H1 (cell line): ENCODE measurements at regions not wholly inside any gene's neighbourhood (a gene's known extent, or its start where the extent isn't known, plus 50 kb on each side); places are given as distances from the start of the nearest gene placed in this dataset.

Source experiments
- CTCF ChIA-PET: fragments of 300-600 bp; sonication (Branson Sonifier 250); formaldehyde crosslinking; loops from one replicate; lab custom pipeline; 2021; ENCODE audit not compliant: partially characterized antibody; lab: Charles Lee
- POLR2A ChIA-PET: fragments of 300-600 bp; sonication (Branson Sonifier 250); formaldehyde crosslinking; loops from one replicate; lab custom pipeline; 2021; ENCODE audit warnings: inconsistent platforms; ENCODE audit not compliant: partially characterized antibody; lab: Charles Lee
- DNase-seq, 2 experiments: peaks; one replicate each; pipeline versions ENCODE4 v3.0.0 to v3.0.0-alpha.2; 2010 to 2022; ENCODE audit warnings: low spot score in 2 of 2, low read depth in 1 of 2, mixed read lengths in 1 of 2
- FAIRE-seq: peaks from 2 replicates; lab custom pipeline; 2011; peaks lifted over from hg19 to GRCh38; lab: Jason Lieb, UNC
- H2AFZ ChIP-seq: 2 replicates; pipeline ENCODE4 v1.8.1; 2012; ENCODE audit warnings: low read length, inconsistent platforms
- H2AK5ac ChIP-seq: 2 replicates; pipeline ENCODE4 v1.6.1; 2013; ENCODE audit warnings: low read depth, low read length
- H2BK120ac ChIP-seq: replicated peaks from 2 replicates; pipeline ENCODE3; 2013; ENCODE audit warnings: low read depth, low read length, inconsistent platforms
- H2BK12ac ChIP-seq: 2 replicates; pipeline ENCODE4 v1.6.1; 2013; ENCODE audit warnings: low read depth, low read length
- H2BK15ac ChIP-seq: 2 replicates; pipeline ENCODE4 v1.6.1; 2013; ENCODE audit warnings: low read length
- H2BK20ac ChIP-seq: 2 replicates; pipeline ENCODE4 v1.6.1; 2013; ENCODE audit warnings: low read length
- H2BK5ac ChIP-seq: 2 replicates; pipeline ENCODE4 v1.6.1; 2013; ENCODE audit warnings: low read depth, low read length
- H3K14ac ChIP-seq: 2 replicates; pipeline ENCODE4 v1.6.1; 2013; ENCODE audit warnings: inconsistent platforms; ENCODE audit not compliant: insufficient read length
- H3K18ac ChIP-seq: 2 replicates; pipeline ENCODE4 v1.6.1; 2013; ENCODE audit warnings: low read length; ENCODE audit errors: extremely low read depth
- H3K23ac ChIP-seq: 2 replicates; pipeline ENCODE4 v1.6.1; 2013; ENCODE audit warnings: inconsistent platforms; ENCODE audit not compliant: insufficient read length
- H3K23me2 ChIP-seq: 2 replicates; pipeline ENCODE4 v1.6.1; 2013; ENCODE audit warnings: low read depth, low read length
- H3K27ac ChIP-seq: 2 replicates; pipeline ENCODE4 v1.6.1; 2011; ENCODE audit warnings: low read depth, low read length, inconsistent platforms
- H3K27me3 ChIP-seq, 4 experiments: replicated peaks in 1 of 4; 1 replicate in 1 of 4; 2 replicates in 3 of 4; pipeline versions ENCODE4 v1.6.1 to v1.8.1; 2011 to 2013; ENCODE audit warnings: low read length in 3 of 4, mild to moderate bottlenecking in 3 of 4, inconsistent platforms in 2 of 4, mixed read lengths in 2 of 4, moderate library complexity in 1 of 4; ENCODE audit not compliant: control insufficient read depth in 3 of 4, insufficient read depth in 3 of 4; ENCODE audit errors: extremely low read depth in 1 of 4
- H3K36me3 ChIP-seq, 4 experiments: 2 replicates each; pipeline versions ENCODE4 v1.6.1 to v1.8.1; 2011 to 2013; ENCODE audit warnings: mild to moderate bottlenecking in 4 of 4, low read length in 3 of 4, moderate library complexity in 2 of 4, control low read depth in 1 of 4, inconsistent platforms in 1 of 4; ENCODE audit not compliant: insufficient read depth in 4 of 4, control insufficient read depth in 2 of 4
- H3K4ac ChIP-seq: replicated peaks from 2 replicates; pipeline ENCODE3; 2013; ENCODE audit warnings: low read length, low read depth, mixed read lengths, inconsistent platforms; ENCODE audit not compliant: insufficient read length
- H3K4me1 ChIP-seq, 4 experiments: replicated peaks in 1 of 4; 1 replicate in 1 of 4; 2 replicates in 3 of 4; pipeline versions ENCODE4 v1.6.1 to v1.8.1; 2011 to 2013; ENCODE audit warnings: low read length in 3 of 4, inconsistent platforms in 2 of 4, mixed read lengths in 1 of 4; ENCODE audit not compliant: insufficient read depth in 4 of 4, control insufficient read depth in 3 of 4
- H3K4me2 ChIP-seq, 2 experiments: 2 replicates each; pipeline versions ENCODE4 v1.6.1 to v1.8.1; 2011 to 2013; ENCODE audit warnings: low read depth in 2 of 2, low read length in 2 of 2, control low read depth in 1 of 2, inconsistent platforms in 1 of 2, mild to moderate bottlenecking in 1 of 2; ENCODE audit not compliant: insufficient read depth in 1 of 2
- H3K4me3 ChIP-seq, 4 experiments: fragments of 200-600, 300-600 bp in 1 of 4; sonication (generic), shearing (Covaris generic), sonication (Bioruptor Twin) in 1 of 4; 2 replicates each; pipeline versions ENCODE4 v1.5.1 to v1.8.1; 2011 to 2016; ENCODE audit warnings: low read length in 4 of 4, low read depth in 3 of 4, control low read depth in 2 of 4, inconsistent platforms in 2 of 4, mild to moderate bottlenecking in 2 of 4, mixed read lengths in 1 of 4, moderate library complexity in 1 of 4; ENCODE audit not compliant: insufficient read depth in 2 of 4; ENCODE audit errors: extremely low read depth in 1 of 4
- H3K56ac ChIP-seq: replicated peaks from 2 replicates; pipeline ENCODE3; 2013; ENCODE audit warnings: low read depth, mild to moderate bottlenecking, mixed read lengths, low read length, inconsistent platforms; ENCODE audit not compliant: insufficient read length
- H3K79me1 ChIP-seq: 2 replicates; pipeline ENCODE4 v1.6.1; 2013; ENCODE audit warnings: low read depth, low read length, control low read depth
- H3K79me2 ChIP-seq, 2 experiments: 2 replicates each; pipeline versions ENCODE4 v1.6.1 to v1.8.1; 2012 to 2013; ENCODE audit warnings: low read length in 2 of 2, mild to moderate bottlenecking in 2 of 2, inconsistent platforms in 1 of 2; ENCODE audit not compliant: insufficient read depth in 2 of 2, control insufficient read depth in 1 of 2
- H3K9ac ChIP-seq, 4 experiments: replicated peaks in 1 of 4; 1 replicate in 1 of 4; 2 replicates in 3 of 4; pipeline versions ENCODE4 v1.6.1 to v1.8.1; 2011 to 2013; ENCODE audit warnings: low read depth in 3 of 4, low read length in 3 of 4, control low read depth in 2 of 4, mild to moderate bottlenecking in 2 of 4, moderate library complexity in 2 of 4, inconsistent platforms in 1 of 4; ENCODE audit errors: extremely low read depth in 1 of 4
- H3K9me3 ChIP-seq, 2 experiments: 2 replicates each; pipeline versions ENCODE4 v1.6.1 to v1.8.1; 2012 to 2013; ENCODE audit warnings: mild to moderate bottlenecking in 2 of 2, moderate library complexity in 2 of 2, control low read depth in 1 of 2, inconsistent platforms in 1 of 2, low read depth in 1 of 2, low read length in 1 of 2, mixed read lengths in 1 of 2; ENCODE audit not compliant: insufficient read depth in 2 of 2
- H4K20me1 ChIP-seq, 2 experiments: replicated peaks in 1 of 2; 2 replicates each; pipeline versions ENCODE3 to v1.8.1; 2011 to 2013; ENCODE audit warnings: inconsistent platforms in 2 of 2, low read length in 2 of 2, mild to moderate bottlenecking in 1 of 2; ENCODE audit not compliant: insufficient read depth in 2 of 2, control insufficient read depth in 1 of 2
- H4K5ac ChIP-seq: 2 replicates; pipeline ENCODE4 v1.6.1; 2013; ENCODE audit warnings: low read length, low read depth, mixed read lengths, inconsistent platforms; ENCODE audit not compliant: insufficient read length
- H4K8ac ChIP-seq: 2 replicates; pipeline ENCODE4 v1.8.0; 2013; ENCODE audit warnings: mild to moderate bottlenecking, moderate library complexity, low read length, inconsistent platforms; ENCODE audit not compliant: insufficient read depth; ENCODE audit errors: extremely low read depth
- H4K91ac ChIP-seq: replicated peaks from 2 replicates; pipeline ENCODE3; 2013; ENCODE audit warnings: low read length, mixed read lengths, inconsistent platforms; ENCODE audit not compliant: insufficient read length
- ATF2 ChIP-seq: IDR thresholded peaks from 2 replicates; pipeline ENCODE4 v1.6.1; 2012; ENCODE audit warnings: low read length, inconsistent platforms
- CHD1 ChIP-seq: IDR thresholded peaks from 2 replicates; pipeline ENCODE4 v1.6.1; 2012; ENCODE audit warnings: low read depth, low read length, improper control_type of control experiment
- CREB1 ChIP-seq: IDR thresholded peaks from 2 replicates; pipeline ENCODE4 v1.6.1; 2012; ENCODE audit warnings: inconsistent platforms
- EGR1 ChIP-seq: IDR thresholded peaks from 2 replicates; pipeline ENCODE4 v1.6.1; 2011; ENCODE audit warnings: low read depth, low read length, borderline replicate concordance
- HDAC2 ChIP-seq, 2 experiments: fragments of 300-600 bp in 1 of 2; sonication (generic) in 1 of 2; IDR thresholded peaks; 2 replicates each; pipeline ENCODE4 v1.6.1; 2011 to 2012; ENCODE audit warnings: low read depth in 2 of 2, low read length in 2 of 2, mild to moderate bottlenecking in 2 of 2, moderate library complexity in 2 of 2, borderline replicate concordance in 1 of 2, inconsistent platforms in 1 of 2
- KDM4A ChIP-seq: IDR thresholded peaks from one replicate; pipeline ENCODE4 v1.7.1; 2012; ENCODE audit warnings: low read depth, mild to moderate bottlenecking, moderate library complexity, low read length, inconsistent platforms; ENCODE audit not compliant: severe bottlenecking
- MAFK ChIP-seq: IDR thresholded peaks from 2 replicates; pipeline ENCODE4 v1.6.1; 2012; ENCODE audit warnings: low read depth, mild to moderate bottlenecking, improper control_type of control experiment, low read length
- MAX ChIP-seq: IDR thresholded peaks from 2 replicates; pipeline ENCODE4 v1.6.1; 2012; ENCODE audit warnings: inconsistent platforms
- SIN3A ChIP-seq, 2 experiments: IDR thresholded peaks in 1 of 2; conservative IDR thresholded peaks in 1 of 2; 2 replicates each; pipeline ENCODE4 v1.6.1; 2011 to 2012; ENCODE audit warnings: low read length in 2 of 2, improper control_type of control experiment in 1 of 2, low read depth in 1 of 2, mild to moderate bottlenecking in 1 of 2
- TBP ChIP-seq: IDR thresholded peaks from 2 replicates; pipeline ENCODE4 v1.6.1; 2011; ENCODE audit warnings: low read depth, low read length, improper control_type of control experiment
- YY1 ChIP-seq: IDR thresholded peaks from 2 replicates; pipeline ENCODE4 v1.6.1; 2011; ENCODE audit warnings: low read depth, mild to moderate bottlenecking, low read length
- WGBS, 2 experiments: shearing (Covaris generic) in 1 of 2; methylation state at CpG; one replicate each; pipeline versions ENCODE4 v1.1.6 to v1.1.7; 2013 to 2015; ENCODE audit warnings: low lambda C conversion rate in 2 of 2, mixed read lengths in 2 of 2, inconsistent platforms in 1 of 2, low coverage in 1 of 2, missing lambda C conversion rate in 1 of 2; ENCODE audit not compliant: insufficient replicate concordance in 2 of 2, insufficient coverage in 1 of 2, insufficient read length in 1 of 2; ENCODE audit errors: extremely low coverage in 1 of 2, missing lambda C conversion rate in 1 of 2; 5-methylcytosine and 5-hydroxymethylcytosine counted together

- DNase-seq (no peak), FAIRE-seq (no peak)
- Histone ChIP-seq H2AFZ (peak overlapping the region; percentile 97; the same call in 1 of the 2 replicates), H3K23ac (no peak overlapping the region), H3K14ac (no peak overlapping the region), H3K4me2 (no peak overlapping the region), H3K79me1 (no peaks in the 10 kb centered on the region), H2BK15ac (no peak overlapping the region), H3K23me2 (no peaks in the 10 kb centered on the region), H2BK5ac (no peak overlapping the region), H3K18ac (no peak overlapping the region), H3K4me1 (peaks cover 0 to 10% (median 2%) of the 10 kb centered on the region in 4 experiments; a peak in 2 of 7 replicates), H3K79me2 (no peaks in the 10 kb centered on the region), H3K27me3 (no peaks in the 10 kb centered on the region), H4K5ac (no peak overlapping the region), H3K27ac (no peak overlapping the region), H3K56ac (no peak overlapping the region), H3K9me3 (no peaks in the 10 kb centered on the region), H2BK120ac (no peak overlapping the region), H4K91ac (no peak overlapping the region), H4K8ac (no peak overlapping the region), H4K20me1 (no peaks in the 10 kb centered on the region), H2BK20ac (no peak overlapping the region), H2BK12ac (no peak overlapping the region), H3K9ac (no peak overlapping the region), H3K36me3 (no peaks in the 10 kb centered on the region; a peak in 1 of 8 replicates), H2AK5ac (no peak overlapping the region), H3K4ac (no peak overlapping the region), H3K4me3 (no peak overlapping the region)
- ChIA-PET CTCF (interaction anchor here (1.0 to 1.1 kb wide), 2 partner anchors 15 to 28 kb away, joined by 3 to 6 read pairs; no protein-coding TSS in a partner anchor), POLR2A (no interaction called here)
- 85% methylated on average over 9 of the region's 9 CpGs; no CpG with 5 or more reads in 1 of the 2 experiments for WGBS, 2 experiments
- no peak for TF ChIP-seq HDAC2 (IDR thresholded peaks at IDR 0.05; ENCODE audit: borderline replicate concordance in 1 of 2, low read depth in 2 of 2, low read length in 2 of 2)
- TF ChIP-seq MAFK, result no peak
- no peak for TF ChIP-seq KDM4A
- no peak for TF ChIP-seq SIN3A (conservative IDR thresholded peaks at IDR 0.05 in 1 of 2, IDR thresholded peaks at IDR 0.05 in 1 of 2; ENCODE audit: low read depth in 1 of 2, low read length in 2 of 2)
- TF ChIP-seq CREB1, result no peak
- TF ChIP-seq EGR1, result no peak
- no peak for TF ChIP-seq MAX
- no peak for TF ChIP-seq YY1
- no peak for TF ChIP-seq TBP
- no peak for TF ChIP-seq ATF2
- TF ChIP-seq CHD1, result no peak
These were observed 66.3 kb upstream of the SLC25A26 start for GRCh38 chr3:66154444-66154861.
